Endothelial cell (in vitro differentiated cells): ENCODE measurements at regions not wholly inside any gene's neighbourhood (a gene's known extent, or its start where the extent isn't known, plus 50 kb on each side); places are given as distances from the start of the nearest gene placed in this dataset.

Experiments used
- DNase-seq: peaks from one replicate; pipeline ENCODE4 v3.0.0; 2021; ENCODE audit warnings: low spot score
- H3K27ac Mint-ChIP-seq: one replicate; pipeline ENCODE4 v1.8.0; 2021; ENCODE audit warnings: mixed read lengths, inconsistent platforms; ENCODE audit not compliant: unreplicated experiment
- H3K27me3 Mint-ChIP-seq: one replicate; pipeline ENCODE4 v1.8.0; 2021; ENCODE audit warnings: mild to moderate bottlenecking, moderate library complexity, mixed read lengths, inconsistent platforms; ENCODE audit not compliant: unreplicated experiment
- H3K36me3 Mint-ChIP-seq: one replicate; pipeline ENCODE4 v1.8.0; 2021; ENCODE audit warnings: mild to moderate bottlenecking, low read depth, mixed read lengths, inconsistent platforms; ENCODE audit not compliant: unreplicated experiment
- H3K4me1 Mint-ChIP-seq: one replicate; pipeline ENCODE4 v1.8.0; 2021; ENCODE audit warnings: mild to moderate bottlenecking, mixed read lengths, inconsistent platforms; ENCODE audit not compliant: unreplicated experiment
- H3K4me3 Mint-ChIP-seq: one replicate; pipeline ENCODE4 v1.8.0; 2021; ENCODE audit warnings: mild to moderate bottlenecking, mixed read lengths, inconsistent platforms; ENCODE audit not compliant: unreplicated experiment
- H3K9me3 Mint-ChIP-seq: one replicate; pipeline ENCODE4 v1.8.0; 2021; ENCODE audit warnings: mixed read lengths, inconsistent platforms; ENCODE audit not compliant: unreplicated experiment
- CTCF ChIP-seq: fragments of 200-600 bp; sonication (generic); IDR thresholded peaks from one replicate; pipeline ENCODE4 v1.5.0; 2021; ENCODE audit warnings: antibody characterized with exemption; ENCODE audit not compliant: unreplicated experiment

GRCh38 chr2:41527525-41528323 is 520.1 kb upstream of the PKDCC start:
- Mint-ChIP-seq H3K4me3 (no peak overlapping the region), H3K9me3 (no peaks in the 10 kb centered on the region), H3K27ac (no peak overlapping the region), H3K4me1 (peaks cover 4% of the 10 kb centered on the region), H3K36me3 (no peaks in the 10 kb centered on the region), H3K27me3 (no peaks in the 10 kb centered on the region)
- no peak for TF ChIP-seq CTCF
- DNase-seq = no peak

GRCh38 chr2:41535575-41535974 is 512.2 kb upstream of the PKDCC start:
- Mint-ChIP-seq H3K27me3 (no peaks in the 10 kb centered on the region), H3K4me1 (peaks cover 6% of the 10 kb centered on the region), H3K36me3 (no peaks in the 10 kb centered on the region), H3K27ac (no peak overlapping the region), H3K4me3 (no peak overlapping the region), H3K9me3 (no peaks in the 10 kb centered on the region)
- no peak for DNase-seq
- TF ChIP-seq CTCF = no peak

GRCh38 chr2:41540272-41540998 is 507.4 kb upstream of the PKDCC start:
- DNase-seq = no peak
- H3K4me1 Mint-ChIP-seq = peaks cover 6% of the 10 kb centered on the region

GRCh38 chr2:41543726-41544125 is 504.1 kb upstream of the PKDCC start:
- no peaks in the 10 kb centered on the region for H3K36me3 Mint-ChIP-seq
- H3K4me3 Mint-ChIP-seq = no peak overlapping the region
- no peak for TF ChIP-seq CTCF
- no peaks in the 10 kb centered on the region for H3K9me3 Mint-ChIP-seq
- H3K27ac Mint-ChIP-seq = no peak overlapping the region
- H3K27me3 Mint-ChIP-seq = peaks cover 1% of the 10 kb centered on the region
- DNase-seq = no peak
- H3K4me1 Mint-ChIP-seq = peaks cover 6% of the 10 kb centered on the region

More at GRCh38 chr2:41540272-41540998, 507.4 kb upstream of the PKDCC start:
- H3K4me3 Mint-ChIP-seq = no peak overlapping the region
- H3K9me3 Mint-ChIP-seq = no peaks in the 10 kb centered on the region
- H3K27me3 Mint-ChIP-seq = peaks cover 1% of the 10 kb centered on the region
- no peaks in the 10 kb centered on the region for H3K36me3 Mint-ChIP-seq
- no peak overlapping the region for H3K27ac Mint-ChIP-seq
- no peak for TF ChIP-seq CTCF

GRCh38 chr2:41544709-41545108 is 503.1 kb upstream of the PKDCC start:
- no peak for TF ChIP-seq CTCF
- Mint-ChIP-seq H3K4me1 (peaks cover 5% of the 10 kb centered on the region), H3K27me3 (peaks cover 1% of the 10 kb centered on the region), H3K27ac (no peak overlapping the region), H3K9me3 (no peaks in the 10 kb centered on the region), H3K4me3 (no peak overlapping the region), H3K36me3 (no peaks in the 10 kb centered on the region)
- no peak for DNase-seq
